ENCODE measurements at regions not wholly inside any gene's neighbourhood (a gene's known extent, or its start where the extent isn't known, plus 50 kb on each side); places are given as distances from the start of the nearest gene placed in this dataset.
"Not testable (repeated sequence)": the region's sequence is repeated elsewhere in the genome, so short reads cannot be mapped to it uniquely, and the experiment has no call there.

- DNase-seq (ENCODE audit: extremely low read depth, low read depth), result no peak
Observed at GRCh38 chr10:62935022-62935421, 118.9 kb upstream of the EGR2 start.

GRCh38 chr10:62934258-62934657 is 118.1 kb upstream of the EGR2 start:
- DNase-seq (ENCODE audit: extremely low read depth, low read depth), result no peak

GRCh38 chr10:62928763-62929162 is 112.6 kb upstream of the EGR2 start:
- not testable (repeated sequence) for DNase-seq (ENCODE audit: extremely low read depth, low read depth)

GRCh38 chr10:62926407-62926806 is 110.2 kb upstream of the EGR2 start:
- no peak for DNase-seq (ENCODE audit: extremely low read depth, low read depth)

- DNase-seq (ENCODE audit: extremely low read depth, low read depth), result peak; percentile 4
Observed at GRCh38 chr10:62924344-62924748, 108.2 kb upstream of the EGR2 start.

- no peak for DNase-seq (ENCODE audit: extremely low read depth, low read depth)
Observed at GRCh38 chr10:62919776-62920175, 103.6 kb upstream of the EGR2 start.

GRCh38 chr10:62917475-62918238 is 101.5 kb upstream of the EGR2 start:
- no peak for DNase-seq (ENCODE audit: extremely low read depth, low read depth)

GRCh38 chr10:62916141-62916603 is 100.0 kb upstream of the EGR2 start:
- peak; percentile 19 for DNase-seq (ENCODE audit: extremely low read depth, low read depth)

- no peak for DNase-seq (ENCODE audit: extremely low read depth, low read depth)
Observed at GRCh38 chr10:62915158-62915557, 99.0 kb upstream of the EGR2 start.

- no peak for DNase-seq (ENCODE audit: extremely low read depth, low read depth)
Observed at GRCh38 chr10:62912086-62912485, 95.9 kb upstream of the EGR2 start.

- no peak for DNase-seq (ENCODE audit: extremely low read depth, low read depth)
Observed at GRCh38 chr10:62911210-62911963, 95.2 kb upstream of the EGR2 start.

- DNase-seq (ENCODE audit: extremely low read depth, low read depth), result no peak
Observed at GRCh38 chr10:62907470-62908212, 91.5 kb upstream of the EGR2 start.

- no peak for DNase-seq (ENCODE audit: extremely low read depth, low read depth)
Observed at GRCh38 chr10:62904281-62904875, 88.2 kb upstream of the EGR2 start.

- no peak for DNase-seq (ENCODE audit: extremely low read depth, low read depth)
Observed at GRCh38 chr10:62903828-62904227, 87.7 kb upstream of the EGR2 start.

- no peak for DNase-seq (ENCODE audit: extremely low read depth, low read depth)
Observed at GRCh38 chr10:62900829-62901571, 84.8 kb upstream of the EGR2 start.

- DNase-seq (ENCODE audit: extremely low read depth, low read depth), result no peak
Observed at GRCh38 chr10:62899311-62899710, 83.1 kb upstream of the EGR2 start.

- DNase-seq (ENCODE audit: extremely low read depth, low read depth), result no peak
Observed at GRCh38 chr10:62895063-62895462, 78.9 kb upstream of the EGR2 start.

- DNase-seq (ENCODE audit: extremely low read depth, low read depth), result no peak
Observed at GRCh38 chr10:62894156-62894555, 78.0 kb upstream of the EGR2 start.

- DNase-seq (ENCODE audit: extremely low read depth, low read depth), result no peak
Observed at GRCh38 chr10:62893036-62893435, 76.9 kb upstream of the EGR2 start.

GRCh38 chr10:62890395-62890794 is 74.2 kb upstream of the EGR2 start:
- DNase-seq (ENCODE audit: extremely low read depth, low read depth), result no peak
